Peyer's patch (tissue), 4 donors: ENCODE measurements at regions not wholly inside any gene's neighbourhood (a gene's known extent, or its start where the extent isn't known, plus 50 kb on each side); places are given as distances from the start of the nearest gene placed in this dataset.

Experiments
- DNase-seq, 3 donors: peaks; one replicate each; pipeline ENCODE4 v3.0.0-alpha.2; 2017 to 2019
- H3K27ac ChIP-seq, 4 donors: fragments of 200-600 bp; sonication (generic); one replicate each; pipeline ENCODE4 v1.5.1; 2016 to 2019
- H3K27me3 ChIP-seq, 2 donors: fragments of 200-600 bp; sonication (generic); one replicate each; pipeline ENCODE4 v1.5.1; 2019
- H3K36me3 ChIP-seq, 3 donors: fragments of 200-600 bp; sonication (generic); one replicate each; pipeline ENCODE4 v1.5.1; 2016 to 2019
- H3K4me1 ChIP-seq, 4 donors: fragments of 200-600 bp; sonication (generic); one replicate each; pipeline ENCODE4 v1.5.1; 2016 to 2019
- H3K4me3 ChIP-seq, 4 donors: fragments of 200-600 bp; sonication (generic); 1 replicate in 3 of 4; 2 replicates in 1 of 4; pipeline ENCODE4 v1.5.1; 2016 to 2019; ENCODE audit warnings: mild to moderate bottlenecking in 1 of 4
- H3K9me3 ChIP-seq, 4 donors: fragments of 200-600 bp; sonication (generic); one replicate each; pipeline ENCODE4 v1.5.1; 2016 to 2019; ENCODE audit warnings: mild to moderate bottlenecking in 1 of 4
- POLR2A ChIP-seq, 2 donors: fragments of 450-650 bp; IDR thresholded peaks; one replicate each; pipeline ENCODE4 v1.5.1; 2017; ENCODE audit warnings: antibody characterized with exemption in 2 of 2, mild to moderate bottlenecking in 2 of 2, moderate library complexity in 2 of 2
- TF ChIP-seq, protein P1 (sequence below), 6 experiments: fragments of 450-650 bp in 4 of 6; fragments of 200-600 bp in 2 of 6; sonication (generic) in 1 of 6; IDR thresholded peaks; one replicate each; pipeline ENCODE4 v1.5.1; 2017 to 2019; ENCODE audit warnings: antibody characterized with exemption in 6 of 6, mild to moderate bottlenecking in 3 of 6, moderate library complexity in 1 of 6

DNA sequence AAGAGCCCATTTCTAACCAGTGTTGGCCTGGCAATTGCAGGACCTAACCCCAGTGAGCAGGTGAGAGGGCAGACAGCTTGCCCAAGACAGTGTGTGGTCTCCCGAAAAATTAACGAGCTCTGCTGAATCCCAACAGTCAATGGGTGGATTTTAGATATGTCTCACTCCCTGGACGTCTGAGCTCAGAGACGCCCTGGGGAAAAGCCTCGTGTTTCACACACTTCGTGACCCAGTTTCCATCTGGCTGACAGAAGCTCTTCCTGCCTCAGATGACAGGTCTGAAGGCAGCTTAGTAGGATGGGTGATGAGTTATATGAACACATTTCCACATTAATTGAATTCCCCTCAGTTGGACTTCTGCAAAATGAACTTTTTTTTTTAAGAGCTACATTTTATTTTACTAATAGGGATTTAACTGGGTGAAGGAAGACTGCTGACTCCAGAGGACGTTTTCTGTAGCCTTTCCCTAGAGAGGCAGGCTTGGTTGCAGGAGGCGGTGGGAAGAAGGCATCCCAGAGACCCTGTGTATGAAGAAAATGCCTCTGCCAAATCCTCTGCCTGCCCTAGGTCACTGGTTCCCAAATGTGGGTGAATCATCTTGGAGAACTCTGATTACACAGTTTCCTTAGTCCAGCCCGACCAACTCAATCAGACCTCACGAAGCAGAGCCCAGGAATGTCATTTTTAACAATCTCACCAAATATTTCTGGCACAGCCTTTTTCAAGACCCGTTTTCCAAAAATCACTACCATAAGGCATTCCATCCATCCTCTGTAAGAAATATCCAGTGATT, 71.7 kb upstream of the LY86 start:
- Histone ChIP-seq H3K27ac (no peak overlapping the region), H3K9me3 (no peaks in the 10 kb centered on the region), H3K4me3 (no peak overlapping the region), H3K27me3 (no peaks in the 10 kb centered on the region), H3K4me1 (no peaks in the 10 kb centered on the region), H3K36me3 (no peaks in the 10 kb centered on the region)
- DNase-seq, result no peak
- TF ChIP-seq, protein P1, sequence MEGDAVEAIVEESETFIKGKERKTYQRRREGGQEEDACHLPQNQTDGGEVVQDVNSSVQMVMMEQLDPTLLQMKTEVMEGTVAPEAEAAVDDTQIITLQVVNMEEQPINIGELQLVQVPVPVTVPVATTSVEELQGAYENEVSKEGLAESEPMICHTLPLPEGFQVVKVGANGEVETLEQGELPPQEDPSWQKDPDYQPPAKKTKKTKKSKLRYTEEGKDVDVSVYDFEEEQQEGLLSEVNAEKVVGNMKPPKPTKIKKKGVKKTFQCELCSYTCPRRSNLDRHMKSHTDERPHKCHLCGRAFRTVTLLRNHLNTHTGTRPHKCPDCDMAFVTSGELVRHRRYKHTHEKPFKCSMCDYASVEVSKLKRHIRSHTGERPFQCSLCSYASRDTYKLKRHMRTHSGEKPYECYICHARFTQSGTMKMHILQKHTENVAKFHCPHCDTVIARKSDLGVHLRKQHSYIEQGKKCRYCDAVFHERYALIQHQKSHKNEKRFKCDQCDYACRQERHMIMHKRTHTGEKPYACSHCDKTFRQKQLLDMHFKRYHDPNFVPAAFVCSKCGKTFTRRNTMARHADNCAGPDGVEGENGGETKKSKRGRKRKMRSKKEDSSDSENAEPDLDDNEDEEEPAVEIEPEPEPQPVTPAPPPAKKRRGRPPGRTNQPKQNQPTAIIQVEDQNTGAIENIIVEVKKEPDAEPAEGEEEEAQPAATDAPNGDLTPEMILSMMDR (IDR thresholded peaks at IDR 0.05), result no peak
- no peak for TF ChIP-seq POLR2A (IDR thresholded peaks at IDR 0.05)

DNA sequence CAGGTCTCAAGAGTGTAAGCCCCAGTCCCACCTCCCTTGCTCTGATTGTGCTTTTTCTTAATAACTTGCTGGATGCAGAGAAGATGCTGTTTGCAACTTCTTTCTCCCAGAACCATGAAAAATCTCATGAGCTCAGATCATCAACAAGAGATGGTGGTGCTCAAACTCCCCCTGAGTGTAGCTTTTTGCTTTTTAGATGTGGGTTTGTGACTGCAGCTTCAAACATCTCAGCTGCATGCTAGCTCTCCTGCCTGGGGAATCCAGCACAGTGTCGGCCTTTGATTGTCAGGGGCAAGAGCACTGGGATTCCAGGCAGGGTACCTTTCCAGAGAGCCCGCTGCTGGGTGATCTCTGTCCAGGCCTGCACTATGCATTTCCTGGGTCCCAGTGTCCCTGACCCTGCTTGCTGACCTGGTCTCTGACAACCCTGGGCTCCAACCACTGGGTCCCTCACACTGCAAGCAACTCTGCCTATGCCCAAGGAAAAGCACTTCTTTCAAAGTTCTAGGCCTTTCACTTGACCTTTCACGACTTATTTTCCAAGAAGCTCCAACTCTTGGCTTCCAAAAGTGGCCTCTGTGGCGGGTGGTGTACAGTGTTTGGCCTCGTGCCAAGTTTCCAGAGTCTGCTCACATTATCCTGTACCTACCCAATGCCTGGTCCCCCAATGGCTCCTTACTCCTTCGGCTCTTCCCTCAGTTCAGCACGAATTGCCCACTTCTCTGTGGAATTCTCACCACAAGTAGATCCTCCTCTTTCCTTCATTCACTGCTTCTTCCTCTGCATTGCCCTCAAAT, 69.7 kb upstream of the LY86 start:
- H3K36me3 ChIP-seq, result no peaks in the 10 kb centered on the region
- no peaks in the 10 kb centered on the region for H3K9me3 ChIP-seq
- H3K4me1 ChIP-seq, result no peaks in the 10 kb centered on the region
- no peak for TF ChIP-seq POLR2A (IDR thresholded peaks at IDR 0.05)
- TF ChIP-seq, protein P1 (IDR thresholded peaks at IDR 0.05), result no peak
- DNase-seq, result no peak
- no peak overlapping the region for H3K27ac ChIP-seq
- no peak overlapping the region for H3K4me3 ChIP-seq
- no peaks in the 10 kb centered on the region for H3K27me3 ChIP-seq

DNA sequence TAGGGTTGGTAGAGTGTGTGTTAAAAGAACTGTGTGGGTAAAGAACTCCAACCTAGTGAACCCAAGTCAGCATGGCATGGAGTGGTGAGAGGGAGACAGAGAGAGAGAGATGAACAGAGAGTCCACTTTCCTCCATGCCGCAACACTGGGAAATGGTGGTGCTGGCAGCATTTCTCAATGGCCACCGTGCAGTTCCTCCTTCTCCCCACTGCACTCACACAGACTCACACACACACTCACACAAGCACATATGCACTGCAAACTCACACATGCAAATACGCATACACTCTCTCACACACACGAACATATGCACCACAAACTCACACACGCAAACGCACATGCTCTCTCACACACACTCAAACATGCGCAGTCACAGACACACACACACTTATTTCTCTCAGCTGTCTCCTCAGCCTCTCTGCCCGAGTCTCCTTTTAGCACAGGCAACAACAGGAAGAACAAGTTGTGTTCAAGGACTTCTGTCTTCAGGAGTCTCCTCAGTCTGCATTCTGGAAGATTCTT, 66.5 kb upstream of the LY86 start:
- no peak for TF ChIP-seq POLR2A (IDR thresholded peaks at IDR 0.05)
- TF ChIP-seq, protein P1 (IDR thresholded peaks at IDR 0.05), result no peak
- Histone ChIP-seq H3K36me3 (no peaks in the 10 kb centered on the region), H3K27ac (no peak overlapping the region), H3K9me3 (no peaks in the 10 kb centered on the region), H3K4me1 (no peaks in the 10 kb centered on the region), H3K27me3 (no peaks in the 10 kb centered on the region), H3K4me3 (no peak overlapping the region)
- no peak for DNase-seq

DNA sequence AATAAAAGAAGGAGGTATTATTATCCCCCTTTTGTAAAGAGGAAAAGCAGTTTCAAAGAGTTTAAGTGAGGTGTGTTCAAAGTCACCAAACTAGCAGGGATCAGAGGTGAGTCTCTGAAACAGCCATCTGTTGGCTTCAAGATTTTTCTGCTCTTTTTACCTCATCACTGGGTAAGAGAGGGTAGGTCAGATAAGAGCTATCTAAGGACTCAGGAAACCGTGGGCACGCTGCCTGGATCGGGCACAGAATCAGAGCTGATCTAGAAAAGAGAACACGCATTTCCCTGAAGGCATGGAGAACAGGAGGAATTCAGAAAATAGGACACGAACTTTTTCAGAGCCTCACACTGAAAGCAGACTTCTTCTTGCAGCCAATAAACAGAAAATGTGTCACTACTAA, 65.8 kb upstream of the LY86 start:
- no peak overlapping the region for H3K4me3 ChIP-seq
- H3K9me3 ChIP-seq, result no peaks in the 10 kb centered on the region
- no peaks in the 10 kb centered on the region for H3K4me1 ChIP-seq
- DNase-seq, result no peak
- TF ChIP-seq, protein P1 (IDR thresholded peaks at IDR 0.05), result no peak
- no peak for TF ChIP-seq POLR2A (IDR thresholded peaks at IDR 0.05)
- no peaks in the 10 kb centered on the region for H3K27me3 ChIP-seq
- H3K36me3 ChIP-seq, result no peaks in the 10 kb centered on the region
- no peak overlapping the region for H3K27ac ChIP-seq

DNA sequence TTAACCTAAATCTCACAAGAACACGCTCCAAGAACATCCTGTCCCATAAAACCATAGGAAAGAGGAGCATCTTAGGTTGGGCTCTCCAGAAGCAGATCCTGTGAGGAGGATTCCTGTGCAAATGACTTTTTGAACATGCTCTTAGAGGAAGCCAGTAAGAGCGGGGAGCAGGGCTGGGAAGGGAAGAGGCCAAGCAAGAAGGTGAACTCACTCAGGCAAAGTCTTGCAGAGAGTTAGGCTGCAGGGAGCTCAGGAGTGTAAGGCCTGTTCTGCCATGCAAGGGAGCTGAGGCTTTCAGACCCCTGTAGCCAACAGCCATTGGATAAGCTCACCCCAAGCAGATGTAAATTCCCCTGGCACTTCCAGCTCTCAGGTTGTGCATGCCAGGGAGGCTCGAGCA, 63.6 kb upstream of the LY86 start:
- DNase-seq, result no peak
- Histone ChIP-seq H3K27me3 (no peaks in the 10 kb centered on the region), H3K9me3 (no peaks in the 10 kb centered on the region), H3K27ac (no peak overlapping the region), H3K4me1 (no peaks in the 10 kb centered on the region), H3K36me3 (no peaks in the 10 kb centered on the region), H3K4me3 (no peak overlapping the region)
- TF ChIP-seq, protein P1 (IDR thresholded peaks at IDR 0.05), result no peak
- TF ChIP-seq POLR2A (IDR thresholded peaks at IDR 0.05), result no peak
